NOMO-1 treated with dmso at 0.1 percent for 144 hours (cell line): ENCODE measurements at regions not wholly inside any gene's neighbourhood (a gene's known extent, or its start where the extent isn't known, plus 50 kb on each side); places are given as distances from the start of the nearest gene placed in this dataset.

Experiments used
- DNase-seq: peaks from one replicate; lab custom pipeline; 2025; ENCODE audit not compliant: unreplicated experiment; lab: John Stamatoyannopoulos, UW

DNA sequence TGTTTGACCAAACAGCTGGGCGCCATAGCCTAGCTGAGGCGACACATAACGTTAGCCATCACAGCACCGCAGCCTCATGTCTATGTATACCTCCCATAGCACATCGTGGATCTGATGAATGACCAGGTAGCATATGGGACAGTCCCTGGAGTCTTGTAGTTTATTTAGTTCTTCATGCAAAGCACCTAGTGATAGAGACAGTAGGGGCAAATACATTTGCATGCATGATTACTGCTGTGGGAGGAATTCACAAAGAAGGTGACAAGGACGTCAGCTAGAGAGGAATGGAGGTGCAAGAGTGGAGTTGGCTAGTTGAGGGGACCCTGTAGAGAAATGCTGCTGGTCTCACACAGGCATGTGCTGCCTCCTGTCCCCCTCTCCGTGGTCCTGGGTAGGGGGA, 478.9 kb upstream of the HS6ST1 start:
- DNase-seq = no peak

DNA sequence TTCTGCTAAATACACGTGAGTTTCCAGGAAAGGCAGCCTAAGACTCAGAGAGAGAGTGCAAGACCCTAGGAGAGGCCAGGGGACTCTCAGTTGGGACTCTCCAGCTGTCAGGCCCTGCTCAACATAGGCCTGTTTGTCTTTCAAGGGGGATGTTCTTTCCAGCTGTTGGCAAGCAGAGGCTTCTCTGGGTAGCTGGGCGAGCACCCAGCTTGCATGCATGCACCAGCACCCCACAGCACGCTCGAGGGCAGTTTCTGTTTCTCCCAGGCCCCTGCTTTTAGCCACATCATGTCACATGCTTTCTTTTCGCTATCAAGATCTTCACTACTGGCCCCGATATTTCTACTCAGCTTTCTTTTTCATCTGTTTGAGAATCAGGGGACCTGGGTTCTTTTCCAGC, 479.3 kb upstream of the HS6ST1 start:
- no peak for DNase-seq

- no peak for DNase-seq
These were observed 480.0 kb upstream of the HS6ST1 start for GRCh38 chr2:128798502-128799283.

GRCh38 chr2:128799284-128799552, 480.6 kb upstream of the HS6ST1 start:
- DNase-seq = no peak

DNA sequence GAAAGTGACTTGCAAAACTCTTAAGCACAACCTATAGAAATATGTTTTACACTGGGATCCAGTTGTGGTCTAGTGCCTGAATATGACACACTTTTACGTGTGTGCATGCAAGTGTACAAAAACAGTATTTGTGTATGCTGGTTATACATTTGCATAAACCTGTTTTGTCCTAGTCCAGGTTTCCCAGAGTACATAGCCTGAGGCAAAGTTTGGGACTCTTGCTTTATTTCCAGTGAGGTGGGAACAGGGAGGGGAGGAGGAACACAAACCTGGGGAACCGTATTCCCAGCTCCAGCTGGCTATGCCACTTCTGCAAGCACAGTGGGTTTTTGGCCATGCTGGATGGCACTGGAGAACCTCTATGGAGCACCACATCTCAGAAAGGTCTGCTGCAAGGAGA, 481.1 kb upstream of the HS6ST1 start:
- DNase-seq = no peak

DNA sequence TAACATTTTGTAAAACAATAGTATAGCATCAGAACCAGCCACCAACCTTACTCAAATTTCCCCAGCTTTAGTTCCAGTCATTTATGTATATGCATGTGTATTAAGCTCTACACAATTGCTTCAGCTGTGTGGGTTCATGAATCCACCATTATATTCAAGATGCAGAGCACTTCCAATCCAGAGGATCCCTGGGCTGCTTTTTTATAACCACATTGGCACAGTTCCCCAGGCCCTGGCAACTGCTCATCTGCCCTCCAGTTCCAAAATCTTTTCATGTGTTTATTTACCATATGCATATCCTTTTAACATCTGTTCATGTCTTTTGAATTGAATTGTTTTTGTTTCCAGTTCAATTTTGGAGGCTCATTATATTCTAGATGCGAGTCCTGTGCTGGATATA, 482.9 kb upstream of the HS6ST1 start:
- no peak for DNase-seq

GRCh38 chr2:128803222-128803621, 484.6 kb upstream of the HS6ST1 start:
- no peak for DNase-seq

DNA sequence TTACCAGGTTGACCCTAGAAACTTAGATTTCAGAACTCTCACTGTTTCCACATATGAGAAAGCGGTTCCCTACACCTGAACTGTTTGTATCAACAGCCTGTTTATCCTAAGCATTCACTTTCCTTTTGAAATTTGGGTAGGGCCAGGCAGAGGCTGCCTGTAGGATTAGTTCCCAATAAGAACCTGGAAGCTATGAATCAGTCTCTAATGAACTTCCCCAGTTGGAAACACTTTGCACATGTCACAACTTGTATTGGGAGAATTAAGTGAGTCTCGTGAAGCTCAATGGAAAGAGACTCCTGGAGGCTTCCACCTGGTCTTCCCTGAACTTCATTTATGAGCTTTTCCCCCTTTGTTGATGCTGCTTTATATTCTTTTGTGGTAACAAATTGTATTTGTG, 486.6 kb upstream of the HS6ST1 start:
- DNase-seq = no peak

- DNase-seq = no peak
These were observed 487.2 kb upstream of the HS6ST1 start for GRCh38 chr2:128805918-128806317.

- no peak for DNase-seq
These were observed 488.6 kb upstream of the HS6ST1 start for GRCh38 chr2:128807317-128807716.

- no peak for DNase-seq
These were observed 490.0 kb upstream of the HS6ST1 start for GRCh38 chr2:128808462-128809258.

GRCh38 chr2:128809259-128809636, 490.6 kb upstream of the HS6ST1 start:
- DNase-seq = no peak

GRCh38 chr2:128809880-128810279, 491.2 kb upstream of the HS6ST1 start:
- DNase-seq = no peak

- no peak for DNase-seq
These were observed 493.7 kb upstream of the HS6ST1 start for GRCh38 chr2:128812183-128812940.

- no peak for DNase-seq
These were observed 494.8 kb upstream of the HS6ST1 start for GRCh38 chr2:128813352-128814034.

DNA sequence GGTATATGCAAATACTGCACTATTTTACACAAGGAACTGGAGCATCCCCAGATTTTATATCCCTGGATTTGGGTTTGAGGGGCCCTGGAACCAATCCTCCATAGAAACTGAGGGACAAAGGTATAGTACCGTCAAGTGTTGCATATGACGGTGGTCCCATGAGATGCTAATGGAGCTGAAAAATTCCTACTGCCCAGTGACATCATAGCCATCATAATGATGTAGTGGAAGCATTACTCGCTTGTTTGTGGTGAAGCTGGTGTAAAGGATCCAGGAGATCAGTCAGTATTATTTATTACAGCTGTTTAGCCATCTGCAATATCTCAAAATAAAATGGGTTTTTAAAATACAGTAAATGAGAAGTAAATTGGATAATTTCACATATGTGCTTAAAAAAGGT, 496.6 kb upstream of the HS6ST1 start:
- no peak for DNase-seq

GRCh38 chr2:128817171-128817570, 498.5 kb upstream of the HS6ST1 start:
- no peak for DNase-seq

GRCh38 chr2:128817813-128818212, 499.1 kb upstream of the HS6ST1 start:
- DNase-seq = no peak

DNA sequence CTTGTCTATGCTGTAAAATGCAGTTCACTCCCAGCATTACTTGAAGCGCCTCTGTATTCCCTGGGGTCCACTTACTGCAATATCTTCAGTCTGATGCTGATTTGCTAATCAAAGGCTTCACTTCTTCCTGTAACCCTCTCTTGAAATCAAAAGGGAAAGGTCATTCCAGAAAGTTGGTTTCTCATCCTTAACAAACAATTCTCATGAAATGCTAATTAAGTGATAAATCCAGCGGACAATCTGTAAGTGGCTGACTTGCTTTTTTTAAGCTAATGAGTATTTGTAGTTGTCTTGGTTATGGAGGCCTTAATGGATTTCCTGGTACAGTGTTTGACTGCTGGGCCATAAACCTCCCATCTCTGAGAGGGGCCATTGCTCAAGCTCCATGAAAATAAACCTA, 499.6 kb upstream of the HS6ST1 start:
- DNase-seq = no peak

GRCh38 chr2:128818704-128819491, 500.2 kb upstream of the HS6ST1 start:
- no peak for DNase-seq

DNA sequence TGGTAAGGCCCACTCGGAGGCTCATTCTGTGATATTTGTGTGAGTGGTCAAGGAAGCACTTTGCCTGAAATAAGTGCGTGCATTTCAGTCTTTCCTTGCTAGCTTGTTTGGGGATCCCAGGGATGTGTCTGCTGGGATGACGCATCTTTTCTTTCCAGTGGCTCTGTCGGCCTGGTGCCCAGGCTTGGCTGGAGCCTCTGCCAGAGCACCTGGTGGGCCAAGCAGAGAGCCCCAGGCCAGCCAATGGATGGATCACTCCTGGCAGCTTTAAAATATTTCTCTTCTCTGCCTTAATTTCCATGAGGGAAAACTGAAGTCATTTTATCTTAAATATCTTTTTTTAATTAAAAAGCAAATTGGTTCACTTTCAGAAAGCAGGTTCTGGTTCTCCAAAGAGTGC, 501.8 kb upstream of the HS6ST1 start:
- DNase-seq = no peak
